GM23338 (cell line): ENCODE measurements at regions not wholly inside any gene's neighbourhood (a gene's known extent, or its start where the extent isn't known, plus 50 kb on each side); places are given as distances from the start of the nearest gene placed in this dataset.

Experiments used
- ATAC-seq: fragments of 200-7000 bp; cut with Tn5 transposase; 3 replicates; pipeline ENCODE4 v1.9.1; 2020
- DNase-seq: peaks from one replicate; pipeline ENCODE4 v3.0.0-alpha.2; 2015; ENCODE audit warnings: low spot score
- H2AFZ ChIP-seq: fragments of 200-600 bp; sonication (generic); 2 replicates; pipeline ENCODE4 v1.8.0; 2016; ENCODE audit warnings: antibody characterized with exemption, mild to moderate bottlenecking, moderate library complexity
- H3F3A ChIP-seq: fragments of 200-600 bp; sonication (generic); replicated peaks from 2 replicates; pipeline ENCODE4 v1.8.0; 2017; ENCODE audit warnings: antibody characterized with exemption, mixed run types, low read depth
- H3K27ac ChIP-seq: fragments of 200-600 bp; sonication (generic); 2 replicates; pipeline ENCODE4 v1.6.1; 2016; ENCODE audit warnings: low read depth
- H3K27me3 ChIP-seq: fragments of 200-600 bp; sonication (generic); 2 replicates; pipeline ENCODE4 v1.8.0; 2016; ENCODE audit warnings: mild to moderate bottlenecking, mixed run types, moderate library complexity; ENCODE audit not compliant: insufficient read depth
- H3K36me3 ChIP-seq: fragments of 200-600 bp; sonication (generic); 2 replicates; pipeline ENCODE4 v1.8.0; 2016; ENCODE audit warnings: mild to moderate bottlenecking; ENCODE audit not compliant: insufficient read depth
- H3K4me1 ChIP-seq: fragments of 200-600 bp; sonication (generic); 2 replicates; pipeline ENCODE4 v1.8.0; 2016; ENCODE audit warnings: mild to moderate bottlenecking, moderate library complexity; ENCODE audit not compliant: insufficient read depth
- H3K4me2 ChIP-seq: fragments of 200-600 bp; sonication (generic); 2 replicates; pipeline ENCODE4 v1.7.1; 2017; ENCODE audit warnings: mixed run types
- H3K4me3 ChIP-seq: fragments of 200-600 bp; sonication (generic); 2 replicates; pipeline ENCODE4 v1.6.1; 2016; ENCODE audit warnings: mixed run types
- H3K79me2 ChIP-seq: fragments of 200-600 bp; sonication (generic); replicated peaks from 2 replicates; pipeline ENCODE4 v1.8.0; 2017; ENCODE audit warnings: mild to moderate bottlenecking; ENCODE audit not compliant: insufficient read depth
- H3K9me2 ChIP-seq: fragments of 200-600 bp; sonication (generic); 2 replicates; pipeline ENCODE4 v1.8.0; 2017; ENCODE audit not compliant: insufficient read depth
- H4K20me1 ChIP-seq: fragments of 200-600 bp; sonication (generic); replicated peaks from 2 replicates; pipeline ENCODE4 v1.8.0; 2017; ENCODE audit warnings: mild to moderate bottlenecking; ENCODE audit not compliant: insufficient read depth
- H3K27ac Mint-ChIP-seq: 2 replicates; pipeline ENCODE4 v1.8.0; 2020; ENCODE audit warnings: inconsistent platforms, mild to moderate bottlenecking, moderate library complexity, mixed read lengths
- H3K27me3 Mint-ChIP-seq: 3 replicates; pipeline ENCODE4 v1.8.0; 2022; ENCODE audit warnings: low read depth, mild to moderate bottlenecking, moderate library complexity, mixed read lengths, inconsistent platforms; ENCODE audit not compliant: insufficient read depth, poor library complexity
- H3K36me3 Mint-ChIP-seq: 3 replicates; pipeline ENCODE4 v1.8.0; 2021; ENCODE audit warnings: low read depth, mild to moderate bottlenecking, inconsistent platforms, moderate library complexity, mixed read lengths
- H3K4me1 Mint-ChIP-seq: 3 replicates; pipeline ENCODE4 v1.8.0; 2020; ENCODE audit warnings: mild to moderate bottlenecking, inconsistent platforms, mixed read lengths
- H3K4me3 Mint-ChIP-seq: 3 replicates; pipeline ENCODE4 v1.8.0; 2021; ENCODE audit warnings: moderate library complexity, mild to moderate bottlenecking, inconsistent platforms, mixed read lengths
- H3K9me3 Mint-ChIP-seq: 3 replicates; pipeline ENCODE4 v1.8.0; 2020; ENCODE audit warnings: moderate library complexity, mild to moderate bottlenecking, inconsistent platforms, mixed read lengths
- ETS1 ChIP-seq: IDR thresholded peaks from 2 replicates; pipeline ENCODE4 v1.6.1; 2016; ENCODE audit warnings: antibody characterized with exemption
- JUNB ChIP-seq: IDR thresholded peaks from one replicate; pipeline ENCODE4 v1.6.1; 2016; ENCODE audit warnings: antibody characterized with exemption; ENCODE audit not compliant: unreplicated experiment
- NANOG ChIP-seq: IDR thresholded peaks from 2 replicates; pipeline ENCODE4 v1.6.1; 2016; ENCODE audit warnings: antibody characterized with exemption, borderline replicate concordance
- POLR2AphosphoS5 ChIP-seq: IDR thresholded peaks from 2 replicates; pipeline ENCODE4 v1.6.1; 2016; ENCODE audit warnings: antibody characterized with exemption, low read depth
- ZNF331 ChIP-seq: fragments of 250-450 bp; sonication (Bioruptor Pico); IDR thresholded peaks from 2 replicates; pipeline ENCODE4 v1.5.0; 2020; ENCODE audit warnings: low read depth, mild to moderate bottlenecking, moderate library complexity
- ZNF462 ChIP-seq: fragments of 250-450 bp; sonication (Bioruptor Pico); IDR thresholded peaks from 2 replicates; pipeline ENCODE4 v1.5.0; 2020; ENCODE audit warnings: mild to moderate bottlenecking, moderate library complexity

GRCh38 chr7:24392774-24393173 lies 108.8 kb downstream of the NPY start:
- TF ChIP-seq ZNF462 (CRISPR knock-in tag): no peak
- TF ChIP-seq POLR2AphosphoS5: peak; percentile 67
- H3F3A ChIP-seq: no peaks in the 10 kb centered on the region
- peak overlapping the region; percentile 52 for H3K27ac ChIP-seq
- peaks cover 83% of the 10 kb centered on the region for H3K79me2 ChIP-seq
- H3K9me2 ChIP-seq: peaks cover 6% of the 10 kb centered on the region; the same call in 1 of the 2 replicates
- DNase-seq: peak; percentile 68
- no peak overlapping the region for H2AFZ ChIP-seq
- H3K27ac Mint-ChIP-seq: no peak overlapping the region
- H3K36me3 ChIP-seq: no peaks in the 10 kb centered on the region
- H3K27me3 ChIP-seq: no peaks in the 10 kb centered on the region
- peaks cover 47% of the 10 kb centered on the region for H3K4me1 Mint-ChIP-seq
- peak overlapping the region; percentile 69 for H3K4me2 ChIP-seq
- peak; percentile 85 for ATAC-seq
- peaks cover 35% of the 10 kb centered on the region for H3K36me3 Mint-ChIP-seq
- H3K4me3 ChIP-seq: peak overlapping the region; percentile 37
- peaks cover 4% of the 10 kb centered on the region; the same call in 2 of the 3 replicates for H3K9me3 Mint-ChIP-seq
- H4K20me1 ChIP-seq: no peaks in the 10 kb centered on the region
- no peak overlapping the region for H3K4me3 Mint-ChIP-seq
- H3K27me3 Mint-ChIP-seq: peaks cover 16% of the 10 kb centered on the region
- peaks cover 59% of the 10 kb centered on the region for H3K4me1 ChIP-seq

GRCh38 chr7:24395512-24395911 lies 111.5 kb downstream of the NPY start:
- H3K27ac Mint-ChIP-seq: peak overlapping the region; percentile 99
- peaks cover 6% of the 10 kb centered on the region; the same call in 1 of the 2 replicates for H3K9me2 ChIP-seq

More at GRCh38 chr7:24395512-24395911, 111.5 kb downstream of the NPY start:
- Histone ChIP-seq H3K4me1 (peaks cover 50% of the 10 kb centered on the region), H3K27me3 (no peaks in the 10 kb centered on the region), H3K79me2 (peaks cover 88% of the 10 kb centered on the region), H3K4me3 (peak overlapping the region; percentile 63; the same call in 1 of the 2 replicates), H3K4me2 (peak overlapping the region; percentile 19), H2AFZ (no peak overlapping the region), H3F3A (peaks cover 11% of the 10 kb centered on the region; the same call in 1 of the 2 replicates), H3K27ac (peak overlapping the region; percentile 88), H4K20me1 (no peaks in the 10 kb centered on the region), H3K36me3 (peaks cover 9% of the 10 kb centered on the region; the same call in 1 of the 2 replicates)
- peaks cover 8% of the 10 kb centered on the region for H3K9me3 Mint-ChIP-seq
- TF ChIP-seq ZNF331 (no peak), POLR2AphosphoS5 (no peak), NANOG (no peak), JUNB (no peak), ETS1 (no peak)
- H3K4me3 Mint-ChIP-seq: peak overlapping the region; percentile 95
- H3K27me3 Mint-ChIP-seq: peaks cover 31% of the 10 kb centered on the region
- H3K4me1 Mint-ChIP-seq: peaks cover 53% of the 10 kb centered on the region
- peaks cover 63% of the 10 kb centered on the region for H3K36me3 Mint-ChIP-seq
- ATAC-seq (peak; percentile 75), DNase-seq (no peak)
